ENCODE measurements at regions not wholly inside any gene's neighbourhood (a gene's known extent, or its start where the extent isn't known, plus 50 kb on each side); places are given as distances from the start of the nearest gene placed in this dataset.

- TF ChIP-seq ZNF274 (IDR thresholded peaks at IDR 0.05; ENCODE audit: low read depth, low read length): no peak
- TF ChIP-seq YY1 (IDR thresholded peaks at IDR 0.05; ENCODE audit: insufficient read depth, insufficient read length): no peak
These were observed 115.1 kb downstream of the ACKR3 start for GRCh38 chr2:236684504-236685256.

All from NT2/D1 (cell line).